Peyer's patch (tissue), 4 donors: ENCODE measurements at regions not wholly inside any gene's neighbourhood (a gene's known extent, or its start where the extent isn't known, plus 50 kb on each side); places are given as distances from the start of the nearest gene placed in this dataset.

ENCODE experiments used
- POLR2A ChIP-seq, 2 donors: fragments of 450-650 bp; IDR thresholded peaks; one replicate each; pipeline ENCODE4 v1.5.1; 2017; ENCODE audit warnings: antibody characterized with exemption in 2 of 2, mild to moderate bottlenecking in 2 of 2, moderate library complexity in 2 of 2
- TF ChIP-seq, protein P1 (sequence below), 6 experiments: fragments of 450-650 bp in 4 of 6; fragments of 200-600 bp in 2 of 6; sonication (generic) in 1 of 6; IDR thresholded peaks; one replicate each; pipeline ENCODE4 v1.5.1; 2017 to 2019; ENCODE audit warnings: antibody characterized with exemption in 6 of 6, mild to moderate bottlenecking in 3 of 6, moderate library complexity in 1 of 6

- TF ChIP-seq, protein P1, sequence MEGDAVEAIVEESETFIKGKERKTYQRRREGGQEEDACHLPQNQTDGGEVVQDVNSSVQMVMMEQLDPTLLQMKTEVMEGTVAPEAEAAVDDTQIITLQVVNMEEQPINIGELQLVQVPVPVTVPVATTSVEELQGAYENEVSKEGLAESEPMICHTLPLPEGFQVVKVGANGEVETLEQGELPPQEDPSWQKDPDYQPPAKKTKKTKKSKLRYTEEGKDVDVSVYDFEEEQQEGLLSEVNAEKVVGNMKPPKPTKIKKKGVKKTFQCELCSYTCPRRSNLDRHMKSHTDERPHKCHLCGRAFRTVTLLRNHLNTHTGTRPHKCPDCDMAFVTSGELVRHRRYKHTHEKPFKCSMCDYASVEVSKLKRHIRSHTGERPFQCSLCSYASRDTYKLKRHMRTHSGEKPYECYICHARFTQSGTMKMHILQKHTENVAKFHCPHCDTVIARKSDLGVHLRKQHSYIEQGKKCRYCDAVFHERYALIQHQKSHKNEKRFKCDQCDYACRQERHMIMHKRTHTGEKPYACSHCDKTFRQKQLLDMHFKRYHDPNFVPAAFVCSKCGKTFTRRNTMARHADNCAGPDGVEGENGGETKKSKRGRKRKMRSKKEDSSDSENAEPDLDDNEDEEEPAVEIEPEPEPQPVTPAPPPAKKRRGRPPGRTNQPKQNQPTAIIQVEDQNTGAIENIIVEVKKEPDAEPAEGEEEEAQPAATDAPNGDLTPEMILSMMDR (IDR thresholded peaks at IDR 0.05), result no peak
- TF ChIP-seq POLR2A (IDR thresholded peaks at IDR 0.05), result no peak
Observed at GRCh38 chr3:127132876-127133275, 60.1 kb upstream of the PRR23E start.
